H9 (cell line): ENCODE measurements at regions not wholly inside any gene's neighbourhood (a gene's known extent, or its start where the extent isn't known, plus 50 kb on each side); places are given as distances from the start of the nearest gene placed in this dataset.

Experiments used
- DNase-seq: peaks from one replicate; pipeline ENCODE4 v3.0.0-alpha.2; 2017
- H2AFZ ChIP-seq: one replicate; pipeline ENCODE4 v1.6.1; 2013; ENCODE audit warnings: mild to moderate bottlenecking, low read length, control low read depth, moderate library complexity
- H2AK5ac ChIP-seq: 2 replicates; pipeline ENCODE4 v1.6.1; 2013; ENCODE audit warnings: low read length, control low read depth, mixed read lengths; ENCODE audit not compliant: insufficient read length
- H2BK120ac ChIP-seq: one replicate; pipeline ENCODE4 v1.6.1; 2013; ENCODE audit warnings: low read depth, mild to moderate bottlenecking, low read length, control low read depth, inconsistent platforms; ENCODE audit not compliant: poor library complexity, severe bottlenecking
- H2BK12ac ChIP-seq: 2 replicates; pipeline ENCODE4 v1.6.1; 2013; ENCODE audit warnings: low read length, control low read depth, mixed read lengths, low read depth; ENCODE audit not compliant: insufficient read length
- H2BK15ac ChIP-seq: 2 replicates; pipeline ENCODE4 v1.6.1; 2013; ENCODE audit warnings: low read depth, low read length, control low read depth
- H2BK20ac ChIP-seq: one replicate; pipeline ENCODE4 v1.6.1; 2013; ENCODE audit warnings: low read depth, mild to moderate bottlenecking, low read length, control low read depth, inconsistent platforms; ENCODE audit not compliant: poor library complexity, severe bottlenecking
- H2BK5ac ChIP-seq: 2 replicates; pipeline ENCODE4 v1.6.1; 2013; ENCODE audit warnings: low read length, control low read depth, mixed read lengths; ENCODE audit not compliant: insufficient read length
- H3K14ac ChIP-seq: 2 replicates; pipeline ENCODE4 v1.6.1; 2013; ENCODE audit warnings: low read length, control low read depth; ENCODE audit not compliant: insufficient read depth
- H3K18ac ChIP-seq: 2 replicates; pipeline ENCODE4 v1.6.1; 2013; ENCODE audit warnings: low read depth, mild to moderate bottlenecking, mixed read lengths, low read length, control low read depth; ENCODE audit not compliant: insufficient read length
- H3K23ac ChIP-seq: 2 replicates; pipeline ENCODE4 v1.6.1; 2013; ENCODE audit warnings: low read length, control low read depth, mixed read lengths, low read depth; ENCODE audit not compliant: insufficient read length
- H3K23me2 ChIP-seq: 2 replicates; pipeline ENCODE4 v1.6.1; 2013; ENCODE audit warnings: low read depth, mild to moderate bottlenecking, mixed read lengths, low read length, control low read depth; ENCODE audit not compliant: insufficient read length, poor library complexity, severe bottlenecking
- H3K27ac ChIP-seq: 2 replicates; pipeline ENCODE4 v1.5.1; 2013; ENCODE audit warnings: low read length, control low read depth, mixed read lengths, low read depth; ENCODE audit not compliant: insufficient read length
- H3K27me3 ChIP-seq: 2 replicates; pipeline ENCODE4 v1.6.1; 2013; ENCODE audit warnings: low read length, control low read depth, inconsistent platforms; ENCODE audit not compliant: insufficient read depth
- H3K4ac ChIP-seq: 2 replicates; pipeline ENCODE4 v1.6.1; 2013; ENCODE audit warnings: low read depth, mild to moderate bottlenecking, control low read depth, inconsistent platforms, low read length, moderate library complexity
- H3K4me1 ChIP-seq: 2 replicates; pipeline ENCODE4 v1.6.1; 2013; ENCODE audit warnings: low read length, control low read depth, inconsistent platforms; ENCODE audit not compliant: insufficient read depth
- H3K4me2 ChIP-seq: 2 replicates; pipeline ENCODE4 v1.6.1; 2013; ENCODE audit warnings: low read length, control low read depth, mixed read lengths; ENCODE audit not compliant: insufficient read length, insufficient read depth
- H3K56ac ChIP-seq: 2 replicates; pipeline ENCODE4 v1.6.1; 2013; ENCODE audit warnings: low read depth, mild to moderate bottlenecking, mixed read lengths, low read length, control low read depth; ENCODE audit not compliant: insufficient read length
- H3K79me1 ChIP-seq: 2 replicates; pipeline ENCODE4 v1.6.1; 2013; ENCODE audit warnings: low read depth, mild to moderate bottlenecking, moderate library complexity, low read length, control low read depth, inconsistent platforms; ENCODE audit not compliant: insufficient read depth, poor library complexity, severe bottlenecking
- H3K79me2 ChIP-seq: 2 replicates; pipeline ENCODE4 v1.6.1; 2013; ENCODE audit warnings: low read length, control low read depth, inconsistent platforms; ENCODE audit not compliant: insufficient read depth
- H3K9ac ChIP-seq: 2 replicates; pipeline ENCODE4 v1.6.1; 2013; ENCODE audit warnings: low read length, control low read depth, mixed read lengths; ENCODE audit not compliant: insufficient read length; ENCODE audit errors: extremely low read depth
- H3K9me3 ChIP-seq: one replicate; pipeline ENCODE4 v1.6.1; 2013; ENCODE audit warnings: low read depth, low read length, inconsistent platforms; ENCODE audit not compliant: control insufficient read depth
- H3T11ph ChIP-seq: one replicate; pipeline ENCODE4 v1.6.1; 2013; ENCODE audit warnings: mild to moderate bottlenecking, low read length, control low read depth, inconsistent platforms
- H4K20me1 ChIP-seq: one replicate; pipeline ENCODE4 v1.6.1; 2013; ENCODE audit not compliant: control insufficient read depth, insufficient read length, insufficient read depth
- H4K5ac ChIP-seq: 2 replicates; pipeline ENCODE4 v1.6.1; 2013; ENCODE audit warnings: low read depth, mild to moderate bottlenecking, mixed read lengths, low read length, control low read depth; ENCODE audit not compliant: insufficient read length
- H4K8ac ChIP-seq: replicated peaks from 2 replicates; pipeline ENCODE4 v1.6.1; 2013; ENCODE audit warnings: low read length, control low read depth, mixed read lengths, low read depth; ENCODE audit not compliant: insufficient read length
- H4K91ac ChIP-seq: 2 replicates; pipeline ENCODE4 v1.6.1; 2013; ENCODE audit warnings: low read depth, mild to moderate bottlenecking, moderate library complexity, mixed read lengths, low read length, control low read depth; ENCODE audit not compliant: insufficient read length
- H3K27ac Mint-ChIP-seq, 3 experiments: 2 replicates in 2 of 3; 3 replicates in 1 of 3; pipeline ENCODE4 v1.8.0; 2020 to 2021; ENCODE audit warnings: mixed read lengths in 3 of 3, mild to moderate bottlenecking in 1 of 3, moderate library complexity in 1 of 3
- H3K27me3 Mint-ChIP-seq: 2 replicates; pipeline ENCODE4 v1.8.0; 2021; ENCODE audit warnings: low read depth, mild to moderate bottlenecking, moderate library complexity, mixed read lengths
- H3K36me3 Mint-ChIP-seq, 3 experiments: 2 replicates in 2 of 3; 3 replicates in 1 of 3; pipeline ENCODE4 v1.8.0; 2020 to 2021; ENCODE audit warnings: low read depth in 3 of 3, mixed read lengths in 3 of 3; ENCODE audit not compliant: insufficient read depth in 1 of 3
- H3K4me1 Mint-ChIP-seq, 2 experiments: 2 replicates each; pipeline ENCODE4 v1.8.0; 2020; ENCODE audit warnings: mixed read lengths in 2 of 2
- H3K4me3 Mint-ChIP-seq, 2 experiments: 2 replicates in 1 of 2; 3 replicates in 1 of 2; pipeline ENCODE4 v1.8.0; 2020 to 2021; ENCODE audit warnings: mild to moderate bottlenecking in 2 of 2, mixed read lengths in 2 of 2, moderate library complexity in 1 of 2
- H3K9me3 Mint-ChIP-seq, 2 experiments: 2 replicates in 1 of 2; 3 replicates in 1 of 2; pipeline ENCODE4 v1.8.0; 2020; ENCODE audit warnings: mild to moderate bottlenecking in 2 of 2, mixed read lengths in 2 of 2, moderate library complexity in 1 of 2
- CTCF ChIP-seq: fragments of 200-600 bp; sonication (generic); conservative IDR thresholded peaks from 3 replicates; pipeline ENCODE4 v1.8.0; 2021; ENCODE audit warnings: antibody characterized with exemption, mild to moderate bottlenecking
- WGBS: extraction: QIAGEN DNeasy Blood & Tissue Kit; methylation state at CpG from one replicate; pipeline ENCODE4 v1.1.7; 2013; ENCODE audit warnings: missing lambda C conversion rate, low lambda C conversion rate, mixed read lengths; ENCODE audit not compliant: insufficient read length; ENCODE audit errors: extremely low coverage; 5-methylcytosine and 5-hydroxymethylcytosine counted together

GRCh38 chr3:4231041-4231440 is 72.1 kb upstream of the SETMAR start:
- H3K23me2 ChIP-seq = no peaks in the 10 kb centered on the region
- H3K79me1 ChIP-seq = no peaks in the 10 kb centered on the region
- no peak overlapping the region for H3K18ac ChIP-seq
- no peak overlapping the region for H3K23ac ChIP-seq
- no peak overlapping the region for H4K8ac ChIP-seq
- no peak overlapping the region for H3K14ac ChIP-seq
- H3K27me3 ChIP-seq = peaks cover 8% of the 10 kb centered on the region; the same call in 1 of the 2 replicates
- H4K5ac ChIP-seq = no peak overlapping the region
- Mint-ChIP-seq H3K27me3 (peaks cover 73% of the 10 kb centered on the region), H3K27ac (no peak overlapping the region), H3K36me3 (no peaks in the 10 kb centered on the region), H3K4me1 (peaks cover 28 to 36% of the 10 kb centered on the region in 2 experiments), H3K4me3 (no peak overlapping the region), H3K9me3 (peaks cover 0 to under 1% of the 10 kb centered on the region in 2 experiments; a peak in 2 of 5 replicates)
- no peak overlapping the region for H2BK120ac ChIP-seq
- H3K4me1 ChIP-seq = no peaks in the 10 kb centered on the region
- H2BK12ac ChIP-seq = no peak overlapping the region
- H4K91ac ChIP-seq = no peak overlapping the region
- no peak overlapping the region for H3T11ph ChIP-seq
- no peak overlapping the region for H2AK5ac ChIP-seq
- no CpG with 5 or more reads among the region's 4 CpGs for WGBS
- no peak overlapping the region for H2AFZ ChIP-seq
- DNase-seq = no peak
- H3K56ac ChIP-seq = no peak overlapping the region
- H3K9me3 ChIP-seq = no peaks in the 10 kb centered on the region
- no peak overlapping the region for H2BK5ac ChIP-seq
- H2BK20ac ChIP-seq = no peak overlapping the region
- H4K20me1 ChIP-seq = no peaks in the 10 kb centered on the region
- H3K4ac ChIP-seq = no peak overlapping the region
- no peak overlapping the region for H3K9ac ChIP-seq
- H3K4me2 ChIP-seq = no peak overlapping the region
- no peaks in the 10 kb centered on the region for H3K79me2 ChIP-seq
- H3K27ac ChIP-seq = no peak overlapping the region
- no peak overlapping the region for H2BK15ac ChIP-seq
- TF ChIP-seq CTCF = no peak
